Peyer's patch (tissue), 4 donors: ENCODE measurements at regions not wholly inside any gene's neighbourhood (a gene's known extent, or its start where the extent isn't known, plus 50 kb on each side); places are given as distances from the start of the nearest gene placed in this dataset.

Source experiments
- DNase-seq, 3 donors: peaks; one replicate each; pipeline ENCODE4 v3.0.0-alpha.2; 2017 to 2019
- H3K27ac ChIP-seq, 4 donors: fragments of 200-600 bp; sonication (generic); one replicate each; pipeline ENCODE4 v1.5.1; 2016 to 2019
- H3K27me3 ChIP-seq, 2 donors: fragments of 200-600 bp; sonication (generic); one replicate each; pipeline ENCODE4 v1.5.1; 2019
- H3K36me3 ChIP-seq, 3 donors: fragments of 200-600 bp; sonication (generic); one replicate each; pipeline ENCODE4 v1.5.1; 2016 to 2019
- H3K4me1 ChIP-seq, 4 donors: fragments of 200-600 bp; sonication (generic); one replicate each; pipeline ENCODE4 v1.5.1; 2016 to 2019
- H3K4me3 ChIP-seq, 4 donors: fragments of 200-600 bp; sonication (generic); 1 replicate in 3 of 4; 2 replicates in 1 of 4; pipeline ENCODE4 v1.5.1; 2016 to 2019; ENCODE audit warnings: mild to moderate bottlenecking in 1 of 4
- H3K9me3 ChIP-seq, 4 donors: fragments of 200-600 bp; sonication (generic); one replicate each; pipeline ENCODE4 v1.5.1; 2016 to 2019; ENCODE audit warnings: mild to moderate bottlenecking in 1 of 4
- POLR2A ChIP-seq, 2 donors: fragments of 450-650 bp; IDR thresholded peaks; one replicate each; pipeline ENCODE4 v1.5.1; 2017; ENCODE audit warnings: antibody characterized with exemption in 2 of 2, mild to moderate bottlenecking in 2 of 2, moderate library complexity in 2 of 2
- TF ChIP-seq, protein P1 (sequence below), 6 experiments: fragments of 450-650 bp in 4 of 6; fragments of 200-600 bp in 2 of 6; sonication (generic) in 1 of 6; IDR thresholded peaks; one replicate each; pipeline ENCODE4 v1.5.1; 2017 to 2019; ENCODE audit warnings: antibody characterized with exemption in 6 of 6, mild to moderate bottlenecking in 3 of 6, moderate library complexity in 1 of 6

DNA sequence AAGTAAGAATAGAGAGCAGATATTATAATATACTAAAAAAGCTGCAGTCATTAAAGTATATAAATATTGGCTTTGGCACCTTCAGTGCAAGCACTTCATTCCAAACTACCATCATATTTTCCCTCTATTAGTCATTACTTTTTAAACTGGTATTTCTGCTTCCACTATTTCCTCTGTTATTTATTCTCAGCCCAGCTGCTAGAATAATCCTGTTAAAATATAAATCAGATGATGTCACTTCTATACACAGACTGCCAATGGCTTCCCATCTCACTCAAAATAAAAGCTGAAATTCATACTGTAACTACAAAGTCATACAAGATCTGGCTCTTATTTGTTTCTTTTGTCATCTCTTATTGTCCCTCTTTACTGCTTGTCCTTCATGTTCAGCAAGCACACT lies 432.9 kb downstream of the TLE4 start:
- TF ChIP-seq, protein P1, sequence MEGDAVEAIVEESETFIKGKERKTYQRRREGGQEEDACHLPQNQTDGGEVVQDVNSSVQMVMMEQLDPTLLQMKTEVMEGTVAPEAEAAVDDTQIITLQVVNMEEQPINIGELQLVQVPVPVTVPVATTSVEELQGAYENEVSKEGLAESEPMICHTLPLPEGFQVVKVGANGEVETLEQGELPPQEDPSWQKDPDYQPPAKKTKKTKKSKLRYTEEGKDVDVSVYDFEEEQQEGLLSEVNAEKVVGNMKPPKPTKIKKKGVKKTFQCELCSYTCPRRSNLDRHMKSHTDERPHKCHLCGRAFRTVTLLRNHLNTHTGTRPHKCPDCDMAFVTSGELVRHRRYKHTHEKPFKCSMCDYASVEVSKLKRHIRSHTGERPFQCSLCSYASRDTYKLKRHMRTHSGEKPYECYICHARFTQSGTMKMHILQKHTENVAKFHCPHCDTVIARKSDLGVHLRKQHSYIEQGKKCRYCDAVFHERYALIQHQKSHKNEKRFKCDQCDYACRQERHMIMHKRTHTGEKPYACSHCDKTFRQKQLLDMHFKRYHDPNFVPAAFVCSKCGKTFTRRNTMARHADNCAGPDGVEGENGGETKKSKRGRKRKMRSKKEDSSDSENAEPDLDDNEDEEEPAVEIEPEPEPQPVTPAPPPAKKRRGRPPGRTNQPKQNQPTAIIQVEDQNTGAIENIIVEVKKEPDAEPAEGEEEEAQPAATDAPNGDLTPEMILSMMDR (IDR thresholded peaks at IDR 0.05) = no peak
- no peak for TF ChIP-seq POLR2A (IDR thresholded peaks at IDR 0.05)
- Histone ChIP-seq H3K27ac (no peak overlapping the region), H3K4me1 (no peaks in the 10 kb centered on the region), H3K9me3 (no peaks in the 10 kb centered on the region), H3K36me3 (no peaks in the 10 kb centered on the region), H3K4me3 (no peak overlapping the region), H3K27me3 (no peaks in the 10 kb centered on the region)
- DNase-seq = no peak

DNA sequence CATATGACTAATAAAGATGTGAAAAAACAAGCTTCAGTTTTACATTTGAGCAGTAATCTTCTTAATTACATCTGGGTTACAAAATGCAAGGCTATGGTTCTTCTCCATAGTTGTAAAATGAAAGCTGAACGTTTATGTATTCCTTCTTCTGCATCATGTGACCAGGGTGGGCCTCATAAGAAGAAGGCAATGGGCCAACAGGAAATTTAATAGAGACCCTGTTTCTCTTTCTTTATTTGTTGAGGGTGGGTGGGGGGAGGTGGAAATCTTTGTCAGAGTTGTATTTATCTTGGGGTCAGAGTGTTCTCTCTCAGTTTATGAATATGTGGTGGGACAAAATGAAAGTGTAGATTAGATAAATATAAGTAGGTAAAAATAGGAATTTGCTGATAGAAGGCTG lies 418.8 kb downstream of the TLE4 start:
- no peak for DNase-seq
- no peak overlapping the region for H3K27ac ChIP-seq

DNA sequence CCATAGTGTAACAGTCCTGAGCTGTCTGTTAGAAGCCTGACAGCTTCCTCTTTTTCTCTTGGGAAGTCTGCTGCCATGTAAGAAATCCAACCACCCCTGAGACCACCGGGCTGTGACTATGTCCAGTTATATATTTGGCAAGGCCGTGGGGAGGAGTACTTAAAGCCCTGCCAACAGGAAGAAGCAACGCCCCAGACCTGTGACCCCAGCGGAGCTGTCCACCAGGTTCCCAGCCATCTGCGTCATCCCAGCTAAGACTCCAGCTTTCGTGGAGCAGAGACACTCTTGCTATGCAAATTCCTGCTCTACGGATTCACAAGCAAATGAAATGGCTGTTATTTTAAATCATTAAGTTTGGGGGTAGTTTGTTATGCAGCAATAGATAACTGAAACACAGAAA lies 417.3 kb downstream of the TLE4 start:
- no peaks in the 10 kb centered on the region for H3K4me1 ChIP-seq
- no peaks in the 10 kb centered on the region for H3K9me3 ChIP-seq
- H3K27me3 ChIP-seq = no peaks in the 10 kb centered on the region
- H3K4me3 ChIP-seq = no peak overlapping the region
- no peaks in the 10 kb centered on the region for H3K36me3 ChIP-seq
- TF ChIP-seq, protein P1 (IDR thresholded peaks at IDR 0.05) = no peak
- no peak for TF ChIP-seq POLR2A (IDR thresholded peaks at IDR 0.05)
- DNase-seq = no peak
- H3K27ac ChIP-seq = no peak overlapping the region

More for the DNA sequence above, 418.8 kb downstream of the TLE4 start:
- Histone ChIP-seq H3K9me3 (no peaks in the 10 kb centered on the region), H3K4me3 (no peak overlapping the region), H3K36me3 (no peaks in the 10 kb centered on the region), H3K27me3 (no peaks in the 10 kb centered on the region), H3K4me1 (no peaks in the 10 kb centered on the region)
- TF ChIP-seq, protein P1 (IDR thresholded peaks at IDR 0.05) = no peak
- TF ChIP-seq POLR2A (IDR thresholded peaks at IDR 0.05) = no peak

DNA sequence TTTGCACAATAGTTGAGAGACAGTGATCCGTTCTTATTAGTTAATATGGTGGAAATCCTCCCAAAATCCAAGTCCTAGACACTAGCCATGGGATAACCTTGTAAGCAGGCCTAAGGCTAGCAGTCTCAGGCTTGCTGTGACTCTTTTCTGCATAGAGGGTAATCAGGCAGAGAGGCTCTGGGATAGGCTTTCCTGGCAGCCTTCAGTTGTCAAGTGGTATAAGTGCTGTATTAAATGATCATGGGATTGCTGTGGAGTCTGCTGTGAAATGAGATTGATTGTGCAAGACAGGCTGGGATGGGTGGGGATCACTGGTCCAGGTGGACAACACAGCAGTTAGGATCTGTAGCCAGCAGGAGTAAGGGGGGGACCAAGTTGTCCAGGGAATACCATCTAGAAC lies 416.4 kb downstream of the TLE4 start:
- TF ChIP-seq, protein P1 (IDR thresholded peaks at IDR 0.05) = no peak
- TF ChIP-seq POLR2A (IDR thresholded peaks at IDR 0.05) = no peak
- H3K4me3 ChIP-seq = no peak overlapping the region
- no peaks in the 10 kb centered on the region for H3K36me3 ChIP-seq
- DNase-seq = no peak
- no peak overlapping the region for H3K27ac ChIP-seq
- no peaks in the 10 kb centered on the region for H3K27me3 ChIP-seq
- no peaks in the 10 kb centered on the region for H3K9me3 ChIP-seq
- no peaks in the 10 kb centered on the region for H3K4me1 ChIP-seq

DNA sequence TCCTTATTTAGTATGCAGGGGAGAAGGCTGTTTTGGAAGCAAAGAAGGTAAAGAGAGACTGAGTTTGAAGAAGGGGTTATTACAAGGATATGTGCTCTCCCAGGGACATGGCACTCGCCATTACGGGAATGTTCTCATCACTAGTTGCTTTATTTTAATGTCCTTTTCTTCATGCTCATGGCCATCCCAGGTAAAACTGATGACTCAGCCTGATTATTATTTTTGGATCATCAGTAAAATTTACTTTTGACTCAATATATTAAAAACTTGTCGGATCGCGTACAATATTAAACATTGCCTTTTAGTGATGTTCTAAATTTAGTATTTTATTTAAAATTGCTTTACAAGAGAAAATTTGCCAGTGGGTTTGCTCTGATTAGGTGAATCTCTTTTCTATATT lies 414.7 kb downstream of the TLE4 start:
- Histone ChIP-seq H3K36me3 (no peaks in the 10 kb centered on the region), H3K9me3 (no peaks in the 10 kb centered on the region), H3K4me3 (no peak overlapping the region), H3K27me3 (no peaks in the 10 kb centered on the region), H3K27ac (no peak overlapping the region), H3K4me1 (no peaks in the 10 kb centered on the region)
- DNase-seq = no peak
- TF ChIP-seq, protein P1 (IDR thresholded peaks at IDR 0.05) = no peak
- no peak for TF ChIP-seq POLR2A (IDR thresholded peaks at IDR 0.05)

DNA sequence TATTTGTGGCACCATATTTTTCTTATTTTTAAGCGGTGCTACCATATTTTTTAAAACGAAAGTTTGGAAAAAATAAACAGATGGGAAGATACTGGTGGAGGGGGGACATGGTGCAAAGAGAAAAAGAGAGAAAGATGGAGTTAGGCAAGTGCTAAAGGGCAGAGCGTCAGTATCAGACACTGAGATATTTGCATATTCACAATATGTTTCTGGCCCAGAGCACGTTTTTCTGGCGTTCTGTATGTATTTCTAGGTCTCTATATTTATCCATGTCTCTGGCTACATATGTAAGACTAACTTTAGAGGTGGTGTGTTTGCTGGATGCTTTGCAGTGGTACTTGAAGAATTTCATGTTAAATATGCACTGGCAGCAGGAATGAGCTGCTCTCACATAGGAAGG lies 414.0 kb downstream of the TLE4 start:
- no peaks in the 10 kb centered on the region for H3K27me3 ChIP-seq
- H3K4me3 ChIP-seq = no peak overlapping the region
- H3K27ac ChIP-seq = no peak overlapping the region
- no peaks in the 10 kb centered on the region for H3K9me3 ChIP-seq
- no peaks in the 10 kb centered on the region for H3K4me1 ChIP-seq
- TF ChIP-seq, protein P1 (IDR thresholded peaks at IDR 0.05) = no peak
- TF ChIP-seq POLR2A (IDR thresholded peaks at IDR 0.05) = no peak
- no peaks in the 10 kb centered on the region for H3K36me3 ChIP-seq
- no peak for DNase-seq
